B cell (primary cell): ENCODE measurements at regions not wholly inside any gene's neighbourhood (a gene's known extent, or its start where the extent isn't known, plus 50 kb on each side); places are given as distances from the start of the nearest gene placed in this dataset.

Source experiments
- ATAC-seq: fragments of 200-7000 bp; cut with Tn5 transposase; one replicate; pipeline ENCODE4 v1.10.0; 2021; ENCODE audit warnings: low read depth, mild to moderate bottlenecking, moderate number of reproducible peaks, moderate library complexity
- CTCF ChIA-PET: fragments of 350-600 bp; sonication (Branson Sonifier 250); formaldehyde crosslinking; loops from one replicate; lab custom pipeline; 2021; ENCODE audit warnings: antibody characterized with exemption, inconsistent platforms; lab: Charles Lee
- POLR2A ChIA-PET: fragments of 350-600 bp; sonication (Branson Sonifier 250); formaldehyde crosslinking; loops from one replicate; lab custom pipeline; 2021; ENCODE audit warnings: antibody characterized with exemption; lab: Charles Lee
- DNase-seq: peaks from one replicate; pipeline ENCODE4 v3.0.0; 2013
- H2AFZ ChIP-seq: 2 replicates; pipeline ENCODE4 v1.6.1; 2012; ENCODE audit warnings: mild to moderate bottlenecking, low read depth, low read length; ENCODE audit not compliant: insufficient read depth, poor library complexity, severe bottlenecking
- H3K27ac ChIP-seq, 2 donors: 1 replicate in 1 of 2; 2 replicates in 1 of 2; pipeline ENCODE4 v1.5.1; 2012 to 2013; ENCODE audit warnings: low read length in 2 of 2, mild to moderate bottlenecking in 2 of 2, moderate library complexity in 1 of 2
- H3K27me3 ChIP-seq, 4 experiments: fragments of 200-600 bp in 1 of 4; sonication (generic) in 1 of 4; replicated peaks in 1 of 4; 1 replicate in 2 of 4; 2 replicates in 2 of 4; pipeline versions ENCODE4 v1.6.1 to v1.7.0; 2013 to 2016; ENCODE audit warnings: low read length in 3 of 4, mild to moderate bottlenecking in 2 of 4, mixed read lengths in 1 of 4, moderate library complexity in 1 of 4; ENCODE audit not compliant: insufficient read depth in 4 of 4, control insufficient read depth in 3 of 4; ENCODE audit errors: control extremely low read depth in 1 of 4
- H3K36me3 ChIP-seq, 2 experiments: replicated peaks in 1 of 2; 1 replicate in 1 of 2; 2 replicates in 1 of 2; pipeline versions ENCODE4 v1.6.1 to v1.7.1; 2013; ENCODE audit warnings: low read length in 1 of 2; ENCODE audit not compliant: insufficient read depth in 2 of 2, control insufficient read depth in 1 of 2; ENCODE audit errors: control extremely low read depth in 1 of 2, extremely low read depth in 1 of 2
- H3K4me1 ChIP-seq, 2 donors: fragments of 200-600 bp in 1 of 2; sonication (generic) in 1 of 2; 1 replicate in 1 of 2; 2 replicates in 1 of 2; pipeline versions ENCODE4 v1.5.1 to v1.6.1; 2013 to 2017; ENCODE audit warnings: low read length in 2 of 2; ENCODE audit not compliant: control insufficient read depth in 2 of 2, insufficient read depth in 2 of 2
- H3K4me2 ChIP-seq: replicated peaks from 2 replicates; pipeline ENCODE3; 2012; ENCODE audit warnings: mild to moderate bottlenecking, low read depth, low read length; ENCODE audit not compliant: poor library complexity, severe bottlenecking
- H3K4me3 ChIP-seq, 5 experiments: fragments of 200-600 bp in 1 of 5; sonication (generic) in 1 of 5; 1 replicate in 3 of 5; 2 replicates in 2 of 5; pipeline versions ENCODE4 v1.5.1 to v1.7.0; 2011 to 2016; ENCODE audit warnings: low read length in 4 of 5, mild to moderate bottlenecking in 4 of 5, low read depth in 2 of 5, control low read depth in 1 of 5, moderate library complexity in 1 of 5; ENCODE audit not compliant: insufficient read depth in 1 of 5; ENCODE audit errors: control extremely low read depth in 1 of 5, extremely low read depth in 1 of 5
- H3K79me2 ChIP-seq: fragments of 200-600 bp; sonication (generic); one replicate; pipeline ENCODE4 v1.6.0; 2016; ENCODE audit warnings: low read length; ENCODE audit not compliant: control insufficient read depth, insufficient read depth
- H3K9ac ChIP-seq: fragments of 200-600 bp; sonication (generic); 2 replicates; pipeline ENCODE4 v1.6.1; 2017; ENCODE audit warnings: mild to moderate bottlenecking, low read length, moderate library complexity
- H3K9me3 ChIP-seq, 3 donors: one replicate each; pipeline versions ENCODE4 v1.6.1 to v1.7.1; 2013; ENCODE audit warnings: low read length in 2 of 3; ENCODE audit not compliant: control insufficient read depth in 2 of 3, insufficient read depth in 1 of 3; ENCODE audit errors: control extremely low read depth in 1 of 3
- H4K20me1 ChIP-seq: 2 replicates; pipeline ENCODE4 v1.6.0; 2012; ENCODE audit warnings: mild to moderate bottlenecking, low read length; ENCODE audit not compliant: insufficient read depth, control insufficient read depth, poor library complexity, severe bottlenecking
- H3K27ac Mint-ChIP-seq: one replicate; pipeline ENCODE4 v1.8.0; 2021; ENCODE audit warnings: mixed read lengths
- H3K27me3 Mint-ChIP-seq: one replicate; pipeline ENCODE4 v1.8.0; 2021; ENCODE audit warnings: mixed read lengths
- H3K4me1 Mint-ChIP-seq: one replicate; pipeline ENCODE4 v1.8.0; 2021; ENCODE audit warnings: mixed read lengths
- H3K4me3 Mint-ChIP-seq: one replicate; pipeline ENCODE4 v1.8.0; 2021; ENCODE audit warnings: mixed read lengths
- H3K9me3 Mint-ChIP-seq: one replicate; pipeline ENCODE4 v1.8.0; 2022; ENCODE audit warnings: mixed read lengths; ENCODE audit not compliant: insufficient read depth
- EZH2 ChIP-seq: IDR thresholded peaks from 2 replicates; pipeline ENCODE4 v1.6.1; 2012; ENCODE audit warnings: borderline replicate concordance, low read depth, mild to moderate bottlenecking, moderate library complexity, low read length; ENCODE audit not compliant: insufficient read depth, poor library complexity, severe bottlenecking
- WGBS: methylation state at CpG from one replicate; pipeline ENCODE4 v1.1.5; 2013; ENCODE audit warnings: missing lambda C conversion rate; ENCODE audit not compliant: insufficient coverage; 5-methylcytosine and 5-hydroxymethylcytosine counted together
- intact Hi-C: fragments of 100-400 bp; cut with micrococcal nuclease; formaldehyde crosslinking; loops from one replicate; pipeline ENCODE4 v1.10.0; 2022
- TF ChIP-seq, protein P1 (sequence below): fragments of 200-600 bp; IDR thresholded peaks from one replicate; pipeline ENCODE4 v1.8.0; 2022; ENCODE audit warnings: antibody characterized with exemption, mild to moderate bottlenecking

DNA sequence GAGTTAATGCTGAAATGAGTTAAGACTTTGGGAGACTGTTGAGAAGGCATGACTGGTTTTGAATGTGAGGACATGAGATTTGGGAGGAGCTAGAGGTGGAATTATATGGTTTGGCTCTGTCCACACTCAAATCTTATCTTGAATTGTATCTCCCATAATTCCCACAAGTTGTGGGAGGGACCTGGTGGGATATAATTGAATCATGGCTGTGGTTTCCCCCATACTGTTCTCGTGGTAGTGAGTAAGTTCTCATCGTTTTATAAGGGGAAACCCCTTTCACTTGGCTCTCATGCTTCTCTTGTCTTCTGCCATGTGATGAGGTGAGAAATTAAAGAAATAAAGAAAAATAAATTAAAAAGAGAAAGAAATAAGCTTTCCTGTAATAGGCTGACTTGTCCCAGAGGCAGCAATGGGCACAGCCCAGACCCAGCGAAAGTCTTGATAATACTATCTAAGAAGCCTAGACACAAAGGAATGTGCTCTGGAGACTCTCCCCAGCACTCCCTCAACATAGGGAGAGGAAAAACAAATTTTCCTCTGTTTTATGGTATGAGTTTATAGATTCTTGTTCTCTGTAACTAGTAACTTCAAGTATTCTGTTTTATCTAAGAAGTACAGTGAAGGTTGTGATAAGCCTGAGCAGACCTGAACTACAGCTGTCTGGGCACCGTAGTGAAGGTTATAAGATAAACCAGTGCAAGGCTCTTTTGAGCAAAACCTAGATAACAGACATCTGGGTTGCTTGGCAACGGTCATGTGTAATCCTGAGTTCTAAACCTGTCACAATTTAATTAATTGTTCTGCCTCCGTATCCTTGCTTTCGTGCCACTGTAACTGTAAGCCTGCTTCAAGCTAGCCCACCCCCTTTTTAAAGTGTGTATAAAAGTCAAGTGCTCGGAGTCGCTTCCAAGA, 88.9 kb upstream of the ECI2 start:
- intact Hi-C loops = no loop called here
- POLR2A ChIA-PET = no interaction called here
- Histone ChIP-seq H4K20me1 (no peaks in the 10 kb centered on the region), H3K9ac (no peak overlapping the region), H3K36me3 (no peaks in the 10 kb centered on the region), H3K4me2 (no peak overlapping the region), H3K4me3 (no peak overlapping the region), H3K79me2 (no peaks in the 10 kb centered on the region), H3K9me3 (peaks cover 0 to 17% (median 0%) of the 10 kb centered on the region in 3 donors), H2AFZ (no peak overlapping the region), H3K4me1 (peaks cover 5 to 8% of the 10 kb centered on the region in 2 donors), H3K27ac (no peak overlapping the region), H3K27me3 (peaks cover 0 to 5% (median 2%) of the 10 kb centered on the region in 4 experiments)
- Mint-ChIP-seq H3K4me3 (no peak overlapping the region), H3K4me1 (no peaks in the 10 kb centered on the region), H3K27ac (no peak overlapping the region), H3K9me3 (peaks cover 6% of the 10 kb centered on the region), H3K27me3 (peaks cover 29% of the 10 kb centered on the region)
- DNase-seq = no peak
- CTCF ChIA-PET = interaction anchor here (0.7 kb wide), 1 partner anchor 168 kb away, joined by 3 read pairs; no protein-coding TSS in a partner anchor
- WGBS = 65% methylated on average over 3 of the region's 9 CpGs
- ATAC-seq = no peak
- TF ChIP-seq, protein P1, sequence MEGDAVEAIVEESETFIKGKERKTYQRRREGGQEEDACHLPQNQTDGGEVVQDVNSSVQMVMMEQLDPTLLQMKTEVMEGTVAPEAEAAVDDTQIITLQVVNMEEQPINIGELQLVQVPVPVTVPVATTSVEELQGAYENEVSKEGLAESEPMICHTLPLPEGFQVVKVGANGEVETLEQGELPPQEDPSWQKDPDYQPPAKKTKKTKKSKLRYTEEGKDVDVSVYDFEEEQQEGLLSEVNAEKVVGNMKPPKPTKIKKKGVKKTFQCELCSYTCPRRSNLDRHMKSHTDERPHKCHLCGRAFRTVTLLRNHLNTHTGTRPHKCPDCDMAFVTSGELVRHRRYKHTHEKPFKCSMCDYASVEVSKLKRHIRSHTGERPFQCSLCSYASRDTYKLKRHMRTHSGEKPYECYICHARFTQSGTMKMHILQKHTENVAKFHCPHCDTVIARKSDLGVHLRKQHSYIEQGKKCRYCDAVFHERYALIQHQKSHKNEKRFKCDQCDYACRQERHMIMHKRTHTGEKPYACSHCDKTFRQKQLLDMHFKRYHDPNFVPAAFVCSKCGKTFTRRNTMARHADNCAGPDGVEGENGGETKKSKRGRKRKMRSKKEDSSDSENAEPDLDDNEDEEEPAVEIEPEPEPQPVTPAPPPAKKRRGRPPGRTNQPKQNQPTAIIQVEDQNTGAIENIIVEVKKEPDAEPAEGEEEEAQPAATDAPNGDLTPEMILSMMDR = no peak
- no peak for TF ChIP-seq EZH2

DNA sequence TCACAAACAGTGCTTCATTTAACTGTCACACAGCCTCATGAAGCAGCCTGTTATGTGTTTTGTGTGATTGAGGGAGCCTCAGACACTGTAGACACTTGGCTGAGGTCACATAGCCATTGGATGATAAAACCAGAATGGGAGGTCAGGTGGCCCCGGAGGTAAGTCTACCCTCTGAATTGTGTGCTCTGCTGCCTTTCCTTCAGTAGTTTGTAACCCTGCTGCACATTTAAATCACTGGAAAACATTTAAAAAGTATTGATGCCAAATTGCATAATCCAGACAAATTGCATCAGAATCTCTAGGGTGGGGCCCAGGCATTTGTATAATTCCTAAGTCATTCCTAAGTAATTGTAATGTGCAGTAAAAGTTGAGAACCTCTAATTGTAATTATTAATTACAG, 85.2 kb upstream of the ECI2 start:
- Histone ChIP-seq H3K4me2 (no peak overlapping the region), H3K9ac (no peak overlapping the region), H3K79me2 (no peaks in the 10 kb centered on the region), H3K4me1 (peaks cover 5 to 8% of the 10 kb centered on the region in 2 donors), H3K4me3 (no peak overlapping the region), H3K27me3 (peaks cover 0 to 5% (median 2%) of the 10 kb centered on the region in 4 experiments), H4K20me1 (no peaks in the 10 kb centered on the region), H2AFZ (no peak overlapping the region), H3K36me3 (no peaks in the 10 kb centered on the region), H3K9me3 (peaks cover 0 to 12% (median 0%) of the 10 kb centered on the region in 3 donors), H3K27ac (no peak overlapping the region)
- no peak for DNase-seq
- ATAC-seq = no peak
- ChIA-PET CTCF (no interaction called here), POLR2A (no interaction called here)
- H3K9me3 Mint-ChIP-seq = peaks cover 6% of the 10 kb centered on the region
- no peak overlapping the region for H3K27ac Mint-ChIP-seq
- WGBS = 83% methylated on average over 1 of the region's 1 CpG
- no peaks in the 10 kb centered on the region for H3K4me1 Mint-ChIP-seq
- intact Hi-C loops = no loop called here
- TF ChIP-seq, protein P1 = no peak
- TF ChIP-seq EZH2 = no peak
- peaks cover 28% of the 10 kb centered on the region for H3K27me3 Mint-ChIP-seq
- H3K4me3 Mint-ChIP-seq = no peak overlapping the region
